ENCODE measurements at regions not wholly inside any gene's neighbourhood (a gene's known extent, or its start where the extent isn't known, plus 50 kb on each side); places are given as distances from the start of the nearest gene placed in this dataset.

GRCh38 chr3:107008213-107008612 is 369.0 kb upstream of the CCDC54 start:
- no peak overlapping the region for H3K27ac Mint-ChIP-seq
- H3K27me3 ChIP-seq (ENCODE audit: control insufficient read depth, insufficient read depth, low read length) = no peaks in the 10 kb centered on the region
- peaks cover 0 to 4% (median 0%) of the 10 kb centered on the region in 7 donors for H3K9me3 Mint-ChIP-seq
- H3K4me3 ChIP-seq (ENCODE audit: low read depth, low read length) = no peak overlapping the region
- no peaks in the 10 kb centered on the region for H3K9me3 ChIP-seq (ENCODE audit: control insufficient read depth in 2 of 2, low read length in 2 of 2)
- H3K27ac ChIP-seq (ENCODE audit: insufficient read depth, low read length, poor library complexity, severe bottlenecking) = no peak overlapping the region
- no peak overlapping the region for H3K4me3 Mint-ChIP-seq
- H3K4me1 Mint-ChIP-seq = no peaks in the 10 kb centered on the region
- no peaks in the 10 kb centered on the region for H3K4me1 ChIP-seq (ENCODE audit: control insufficient read depth, insufficient read depth, low read length, poor library complexity, severe bottlenecking)
- H3K27me3 Mint-ChIP-seq = no peaks in the 10 kb centered on the region
- ATAC-seq (ENCODE audit: low read depth in 2 of 2) (no peak), DNase-seq (no peak)
- no peaks in the 10 kb centered on the region for H3K36me3 ChIP-seq (ENCODE audit: control insufficient read depth, insufficient read depth, low read length)
- no peaks in the 10 kb centered on the region for H3K36me3 Mint-ChIP-seq

- Mint-ChIP-seq H3K27me3 (no peaks in the 10 kb centered on the region), H3K9me3 (peaks cover 0 to 10% (median 4%) of the 10 kb centered on the region in 7 donors), H3K4me3 (no peak overlapping the region), H3K27ac (no peak overlapping the region), H3K36me3 (no peaks in the 10 kb centered on the region), H3K4me1 (no peaks in the 10 kb centered on the region)
- no peak for ATAC-seq (ENCODE audit: low read depth in 2 of 2)
- Histone ChIP-seq H3K27ac (ENCODE audit: insufficient read depth, low read length, poor library complexity, severe bottlenecking) (no peak overlapping the region), H3K4me1 (ENCODE audit: control insufficient read depth, insufficient read depth, low read length, poor library complexity, severe bottlenecking) (no peaks in the 10 kb centered on the region), H3K9me3 (ENCODE audit: control insufficient read depth in 2 of 2, low read length in 2 of 2) (no peaks in the 10 kb centered on the region), H3K4me3 (ENCODE audit: low read depth, low read length) (no peak overlapping the region), H3K36me3 (ENCODE audit: control insufficient read depth, insufficient read depth, low read length) (no peaks in the 10 kb centered on the region), H3K27me3 (ENCODE audit: control insufficient read depth, insufficient read depth, low read length) (no peaks in the 10 kb centered on the region)
- no peak for DNase-seq
These were observed 363.6 kb upstream of the CCDC54 start for GRCh38 chr3:107013641-107014040.

GRCh38 chr3:107024551-107025026 is 352.6 kb upstream of the CCDC54 start:
- Mint-ChIP-seq H3K36me3 (no peaks in the 10 kb centered on the region), H3K27me3 (peaks cover 5% of the 10 kb centered on the region), H3K4me3 (no peak overlapping the region), H3K27ac (no peak overlapping the region), H3K4me1 (no peaks in the 10 kb centered on the region), H3K9me3 (peaks cover 0 to 1% (median 0%) of the 10 kb centered on the region in 7 donors)
- no peaks in the 10 kb centered on the region for H3K9me3 ChIP-seq (ENCODE audit: control insufficient read depth in 2 of 2, low read length in 2 of 2)
- ATAC-seq (ENCODE audit: low read depth in 2 of 2) (no peak), DNase-seq (no peak)
- H3K27me3 ChIP-seq (ENCODE audit: control insufficient read depth, insufficient read depth, low read length) = no peaks in the 10 kb centered on the region
- H3K27ac ChIP-seq (ENCODE audit: insufficient read depth, low read length, poor library complexity, severe bottlenecking) = no peak overlapping the region
- H3K4me3 ChIP-seq (ENCODE audit: low read depth, low read length) = no peak overlapping the region
- no peaks in the 10 kb centered on the region for H3K36me3 ChIP-seq (ENCODE audit: control insufficient read depth, insufficient read depth, low read length)
- no peaks in the 10 kb centered on the region for H3K4me1 ChIP-seq (ENCODE audit: control insufficient read depth, insufficient read depth, low read length, poor library complexity, severe bottlenecking)

GRCh38 chr3:107025961-107026360 is 351.3 kb upstream of the CCDC54 start:
- H3K36me3 ChIP-seq (ENCODE audit: control insufficient read depth, insufficient read depth, low read length) = no peaks in the 10 kb centered on the region
- no peaks in the 10 kb centered on the region for H3K27me3 ChIP-seq (ENCODE audit: control insufficient read depth, insufficient read depth, low read length)
- DNase-seq (no peak), ATAC-seq (ENCODE audit: low read depth in 2 of 2) (no peak)
- H3K27ac Mint-ChIP-seq = no peak overlapping the region
- no peaks in the 10 kb centered on the region for H3K4me1 Mint-ChIP-seq
- H3K27me3 Mint-ChIP-seq = peaks cover 5% of the 10 kb centered on the region
- no peak overlapping the region for H3K4me3 Mint-ChIP-seq
- H3K9me3 Mint-ChIP-seq = peaks cover 0 to 3% (median 0%) of the 10 kb centered on the region in 7 donors
- H3K36me3 Mint-ChIP-seq = no peaks in the 10 kb centered on the region
- no peak overlapping the region for H3K4me3 ChIP-seq (ENCODE audit: low read depth, low read length)
- no peaks in the 10 kb centered on the region for H3K9me3 ChIP-seq (ENCODE audit: control insufficient read depth in 2 of 2, low read length in 2 of 2)
- no peak overlapping the region for H3K27ac ChIP-seq (ENCODE audit: insufficient read depth, low read length, poor library complexity, severe bottlenecking)
- no peaks in the 10 kb centered on the region for H3K4me1 ChIP-seq (ENCODE audit: control insufficient read depth, insufficient read depth, low read length, poor library complexity, severe bottlenecking)

- Histone ChIP-seq H3K4me1 (ENCODE audit: control insufficient read depth, insufficient read depth, low read length, poor library complexity, severe bottlenecking) (no peaks in the 10 kb centered on the region), H3K27me3 (ENCODE audit: control insufficient read depth, insufficient read depth, low read length) (no peaks in the 10 kb centered on the region), H3K4me3 (ENCODE audit: low read depth, low read length) (no peak overlapping the region), H3K9me3 (ENCODE audit: control insufficient read depth in 2 of 2, low read length in 2 of 2) (no peaks in the 10 kb centered on the region), H3K36me3 (ENCODE audit: control insufficient read depth, insufficient read depth, low read length) (no peaks in the 10 kb centered on the region), H3K27ac (ENCODE audit: insufficient read depth, low read length, poor library complexity, severe bottlenecking) (no peak overlapping the region)
- Mint-ChIP-seq H3K9me3 (peaks cover 0 to 4% (median 0%) of the 10 kb centered on the region in 7 donors), H3K4me3 (no peak overlapping the region), H3K4me1 (no peaks in the 10 kb centered on the region), H3K27ac (no peak overlapping the region), H3K27me3 (no peaks in the 10 kb centered on the region), H3K36me3 (no peaks in the 10 kb centered on the region)
- DNase-seq (no peak), ATAC-seq (ENCODE audit: low read depth in 2 of 2) (no peak)
These were observed 349.2 kb upstream of the CCDC54 start for GRCh38 chr3:107028086-107028485.

- Mint-ChIP-seq H3K9me3 (peaks cover 0 to 4% (median 0%) of the 10 kb centered on the region in 7 donors), H3K27me3 (no peaks in the 10 kb centered on the region), H3K27ac (no peak overlapping the region), H3K4me3 (no peak overlapping the region), H3K36me3 (no peaks in the 10 kb centered on the region), H3K4me1 (no peaks in the 10 kb centered on the region)
- no peak for ATAC-seq (ENCODE audit: low read depth in 2 of 2)
- no peak for DNase-seq
- Histone ChIP-seq H3K9me3 (ENCODE audit: control insufficient read depth in 2 of 2, low read length in 2 of 2) (no peaks in the 10 kb centered on the region), H3K4me3 (ENCODE audit: low read depth, low read length) (no peak overlapping the region), H3K4me1 (ENCODE audit: control insufficient read depth, insufficient read depth, low read length, poor library complexity, severe bottlenecking) (no peaks in the 10 kb centered on the region), H3K36me3 (ENCODE audit: control insufficient read depth, insufficient read depth, low read length) (no peaks in the 10 kb centered on the region), H3K27me3 (ENCODE audit: control insufficient read depth, insufficient read depth, low read length) (no peaks in the 10 kb centered on the region), H3K27ac (ENCODE audit: insufficient read depth, low read length, poor library complexity, severe bottlenecking) (no peak overlapping the region)
These were observed 348.6 kb upstream of the CCDC54 start for GRCh38 chr3:107028626-107029025.

GRCh38 chr3:107032111-107032510 is 345.1 kb upstream of the CCDC54 start:
- ATAC-seq (ENCODE audit: low read depth in 2 of 2) (no peak), DNase-seq (no peak)
- no peaks in the 10 kb centered on the region for H3K27me3 ChIP-seq (ENCODE audit: control insufficient read depth, insufficient read depth, low read length)
- Mint-ChIP-seq H3K27me3 (no peaks in the 10 kb centered on the region), H3K9me3 (peaks cover under 1 to 14% (median 4%) of the 10 kb centered on the region in 7 donors), H3K4me3 (no peak overlapping the region), H3K27ac (no peak overlapping the region), H3K36me3 (no peaks in the 10 kb centered on the region), H3K4me1 (no peaks in the 10 kb centered on the region)
- H3K4me1 ChIP-seq (ENCODE audit: control insufficient read depth, insufficient read depth, low read length, poor library complexity, severe bottlenecking) = no peaks in the 10 kb centered on the region
- no peak overlapping the region for H3K27ac ChIP-seq (ENCODE audit: insufficient read depth, low read length, poor library complexity, severe bottlenecking)
- H3K36me3 ChIP-seq (ENCODE audit: control insufficient read depth, insufficient read depth, low read length) = no peaks in the 10 kb centered on the region
- peaks cover 0 to 2% of the 10 kb centered on the region in 2 experiments for H3K9me3 ChIP-seq (ENCODE audit: control insufficient read depth in 2 of 2, low read length in 2 of 2)
- no peak overlapping the region for H3K4me3 ChIP-seq (ENCODE audit: low read depth, low read length)

- H3K4me3 ChIP-seq (ENCODE audit: low read depth, low read length) = no peak overlapping the region
- no peaks in the 10 kb centered on the region for H3K36me3 Mint-ChIP-seq
- no peaks in the 10 kb centered on the region for H3K36me3 ChIP-seq (ENCODE audit: control insufficient read depth, insufficient read depth, low read length)
- no peak for ATAC-seq (ENCODE audit: low read depth in 2 of 2)
- H3K4me1 Mint-ChIP-seq = no peaks in the 10 kb centered on the region
- peaks cover 3 to 18% (median 7%) of the 10 kb centered on the region in 7 donors for H3K9me3 Mint-ChIP-seq
- no peaks in the 10 kb centered on the region for H3K27me3 Mint-ChIP-seq
- H3K4me3 Mint-ChIP-seq = no peak overlapping the region
- H3K27ac ChIP-seq (ENCODE audit: insufficient read depth, low read length, poor library complexity, severe bottlenecking) = no peak overlapping the region
- H3K27me3 ChIP-seq (ENCODE audit: control insufficient read depth, insufficient read depth, low read length) = no peaks in the 10 kb centered on the region
- H3K27ac Mint-ChIP-seq = no peak overlapping the region
- DNase-seq = no peak
- peaks cover 0 to 4% of the 10 kb centered on the region in 2 experiments for H3K9me3 ChIP-seq (ENCODE audit: control insufficient read depth in 2 of 2, low read length in 2 of 2)
- no peaks in the 10 kb centered on the region for H3K4me1 ChIP-seq (ENCODE audit: control insufficient read depth, insufficient read depth, low read length, poor library complexity, severe bottlenecking)
These were observed 343.1 kb upstream of the CCDC54 start for GRCh38 chr3:107034142-107034541.
